Esophagus (tissue), 2 donors: ENCODE measurements at regions not wholly inside any gene's neighbourhood (a gene's known extent, or its start where the extent isn't known, plus 50 kb on each side); places are given as distances from the start of the nearest gene placed in this dataset.
"Not testable (repeated sequence)": the region's sequence is repeated elsewhere in the genome, so short reads cannot be mapped to it uniquely, and the experiment has no call there.

Experiments
- H3K27ac ChIP-seq, 2 donors: one replicate each; pipeline ENCODE4 v1.5.1; 2013; ENCODE audit warnings: low read depth in 2 of 2, mild to moderate bottlenecking in 2 of 2, inconsistent platforms in 1 of 2, low read length in 1 of 2, moderate library complexity in 1 of 2
- H3K27me3 ChIP-seq, 2 donors: one replicate each; pipeline ENCODE4 v1.6.1; 2013; ENCODE audit warnings: low read length in 2 of 2, control low read depth in 1 of 2, mild to moderate bottlenecking in 1 of 2; ENCODE audit not compliant: insufficient read depth in 2 of 2, control insufficient read depth in 1 of 2
- H3K36me3 ChIP-seq, 2 donors: one replicate each; pipeline ENCODE4 v1.6.1; 2013; ENCODE audit warnings: low read length in 1 of 2; ENCODE audit not compliant: control insufficient read depth in 2 of 2, insufficient read depth in 2 of 2
- H3K4me1 ChIP-seq, 2 donors: one replicate each; pipeline ENCODE4 v1.6.1; 2013; ENCODE audit warnings: low read length in 1 of 2; ENCODE audit not compliant: control insufficient read depth in 2 of 2, insufficient read depth in 2 of 2
- H3K4me3 ChIP-seq, 2 donors: one replicate each; pipeline ENCODE4 v1.5.1; 2013; ENCODE audit warnings: low read length in 2 of 2, mild to moderate bottlenecking in 2 of 2, low read depth in 1 of 2, moderate library complexity in 1 of 2
- H3K9me3 ChIP-seq, 2 donors: one replicate each; pipeline ENCODE4 v1.6.1; 2013; ENCODE audit warnings: mild to moderate bottlenecking in 2 of 2, low read depth in 1 of 2, low read length in 1 of 2, moderate library complexity in 1 of 2; ENCODE audit not compliant: control insufficient read depth in 2 of 2, insufficient read depth in 1 of 2
- WGBS, 2 donors: extraction: QIAGEN DNeasy Blood & Tissue Kit; methylation state at CpG; one replicate each; pipeline ENCODE4 v1.1.7; 2013; 5-methylcytosine and 5-hydroxymethylcytosine counted together
- donor health status: healthy with polysubstance abuse.
- donor health status: Bipolar disorder and iron deficiency.

GRCh38 chr4:132445386-132445785 is 703.7 kb upstream of the PCDH10 start:
- no peaks in the 10 kb centered on the region for H3K4me1 ChIP-seq
- no peak overlapping the region for H3K4me3 ChIP-seq
- no peaks in the 10 kb centered on the region for H3K36me3 ChIP-seq
- peaks cover 2% of the 10 kb centered on the region in 2 donors for H3K9me3 ChIP-seq
- H3K27me3 ChIP-seq = no peaks in the 10 kb centered on the region
- no peak overlapping the region for H3K27ac ChIP-seq
- WGBS, 2 donors = 81 to 85% methylated on average over 3 of the region's 3 CpGs

- H3K4me3 ChIP-seq, H3K27me3 ChIP-seq, H3K36me3 ChIP-seq, H3K27ac ChIP-seq, H3K4me1 ChIP-seq, H3K9me3 ChIP-seq: not testable (repeated sequence)
- WGBS, 2 donors = 81 to 85% methylated on average over 9 of the region's 9 CpGs
These were observed 691.1 kb upstream of the PCDH10 start for GRCh38 chr4:132457987-132458386.

- H3K27ac ChIP-seq = no peak overlapping the region
- H3K9me3 ChIP-seq = peaks cover 0 to 4% of the 10 kb centered on the region in 2 donors
- no peaks in the 10 kb centered on the region for H3K27me3 ChIP-seq
- H3K36me3 ChIP-seq = no peaks in the 10 kb centered on the region
- H3K4me3 ChIP-seq = no peak overlapping the region
- H3K4me1 ChIP-seq = no peaks in the 10 kb centered on the region
- WGBS, 2 donors = 81 to 86% methylated on average over 2 of the region's 2 CpGs
These were observed 669.6 kb upstream of the PCDH10 start for GRCh38 chr4:132479543-132479942.

- peaks cover 0 to 2% of the 10 kb centered on the region in 2 donors for H3K9me3 ChIP-seq
- H3K27me3 ChIP-seq = no peaks in the 10 kb centered on the region
- H3K36me3 ChIP-seq = no peaks in the 10 kb centered on the region
- WGBS, 2 donors = 74 to 81% methylated on average over 3 of the region's 3 CpGs
- H3K4me3 ChIP-seq = no peak overlapping the region
- H3K27ac ChIP-seq = no peak overlapping the region
- no peaks in the 10 kb centered on the region for H3K4me1 ChIP-seq
These were observed 660.5 kb upstream of the PCDH10 start for GRCh38 chr4:132488555-132488954.

- H3K36me3 ChIP-seq = no peaks in the 10 kb centered on the region
- H3K9me3 ChIP-seq = no peaks in the 10 kb centered on the region
- H3K27ac ChIP-seq = no peak overlapping the region
- H3K27me3 ChIP-seq = no peaks in the 10 kb centered on the region
- no peak overlapping the region for H3K4me3 ChIP-seq
- no peaks in the 10 kb centered on the region for H3K4me1 ChIP-seq
These were observed 655.6 kb upstream of the PCDH10 start for GRCh38 chr4:132493476-132493875.

GRCh38 chr4:132495267-132495812 is 653.8 kb upstream of the PCDH10 start:
- 73% methylated on average over 9 of the region's 9 CpGs for WGBS, 2 donors
- H3K36me3 ChIP-seq, H3K4me1 ChIP-seq: not testable (repeated sequence)

GRCh38 chr4:132498215-132498614 is 650.9 kb upstream of the PCDH10 start:
- no peaks in the 10 kb centered on the region for H3K4me1 ChIP-seq
- no peaks in the 10 kb centered on the region for H3K27me3 ChIP-seq
- 84 to 87% methylated on average over 2 of the region's 2 CpGs for WGBS, 2 donors
- no peak overlapping the region for H3K4me3 ChIP-seq
- H3K36me3 ChIP-seq = no peaks in the 10 kb centered on the region
- H3K9me3 ChIP-seq = no peaks in the 10 kb centered on the region
- H3K27ac ChIP-seq = no peak overlapping the region

More at GRCh38 chr4:132495267-132495812, 653.8 kb upstream of the PCDH10 start:
- H3K4me3 ChIP-seq, H3K9me3 ChIP-seq, H3K27me3 ChIP-seq, H3K27ac ChIP-seq: not testable (repeated sequence)

- Histone ChIP-seq H3K4me3 (no peak overlapping the region), H3K27me3 (no peaks in the 10 kb centered on the region), H3K9me3 (no peaks in the 10 kb centered on the region), H3K36me3 (no peaks in the 10 kb centered on the region), H3K27ac (no peak overlapping the region), H3K4me1 (no peaks in the 10 kb centered on the region)
These were observed 647.0 kb upstream of the PCDH10 start for GRCh38 chr4:132502096-132502552.

- Histone ChIP-seq H3K4me3 (no peak overlapping the region), H3K36me3 (no peaks in the 10 kb centered on the region), H3K27ac (no peak overlapping the region), H3K9me3 (no peaks in the 10 kb centered on the region), H3K27me3 (no peaks in the 10 kb centered on the region), H3K4me1 (no peaks in the 10 kb centered on the region)
- 67% methylated on average over 2 of the region's 2 CpGs for WGBS, 2 donors
These were observed 644.7 kb upstream of the PCDH10 start for GRCh38 chr4:132504438-132504837.

GRCh38 chr4:132506568-132506967 is 642.5 kb upstream of the PCDH10 start:
- H3K4me1 ChIP-seq = no peaks in the 10 kb centered on the region
- H3K27ac ChIP-seq = no peak overlapping the region
- no peaks in the 10 kb centered on the region for H3K36me3 ChIP-seq
- H3K9me3 ChIP-seq = no peaks in the 10 kb centered on the region
- 87 to 93% methylated on average over 2 of the region's 2 CpGs for WGBS, 2 donors
- H3K4me3 ChIP-seq = no peak overlapping the region
- H3K27me3 ChIP-seq = no peaks in the 10 kb centered on the region
